B cell (primary cell): ENCODE measurements at regions not wholly inside any gene's neighbourhood (a gene's known extent, or its start where the extent isn't known, plus 50 kb on each side); places are given as distances from the start of the nearest gene placed in this dataset.

ENCODE experiments used
- ATAC-seq: fragments of 200-7000 bp; cut with Tn5 transposase; one replicate; pipeline ENCODE4 v1.10.0; 2021; ENCODE audit warnings: low read depth, mild to moderate bottlenecking, moderate number of reproducible peaks, moderate library complexity
- CTCF ChIA-PET: fragments of 350-600 bp; sonication (Branson Sonifier 250); formaldehyde crosslinking; loops from one replicate; lab custom pipeline; 2021; ENCODE audit warnings: antibody characterized with exemption, inconsistent platforms; lab: Charles Lee
- POLR2A ChIA-PET: fragments of 350-600 bp; sonication (Branson Sonifier 250); formaldehyde crosslinking; loops from one replicate; lab custom pipeline; 2021; ENCODE audit warnings: antibody characterized with exemption; lab: Charles Lee
- DNase-seq: peaks from one replicate; pipeline ENCODE4 v3.0.0; 2013
- H2AFZ ChIP-seq: 2 replicates; pipeline ENCODE4 v1.6.1; 2012; ENCODE audit warnings: mild to moderate bottlenecking, low read depth, low read length; ENCODE audit not compliant: insufficient read depth, poor library complexity, severe bottlenecking
- H3K27ac ChIP-seq, 2 donors: 1 replicate in 1 of 2; 2 replicates in 1 of 2; pipeline ENCODE4 v1.5.1; 2012 to 2013; ENCODE audit warnings: low read length in 2 of 2, mild to moderate bottlenecking in 2 of 2, moderate library complexity in 1 of 2
- H3K27me3 ChIP-seq, 4 experiments: fragments of 200-600 bp in 1 of 4; sonication (generic) in 1 of 4; replicated peaks in 1 of 4; 1 replicate in 2 of 4; 2 replicates in 2 of 4; pipeline versions ENCODE4 v1.6.1 to v1.7.0; 2013 to 2016; ENCODE audit warnings: low read length in 3 of 4, mild to moderate bottlenecking in 2 of 4, mixed read lengths in 1 of 4, moderate library complexity in 1 of 4; ENCODE audit not compliant: insufficient read depth in 4 of 4, control insufficient read depth in 3 of 4; ENCODE audit errors: control extremely low read depth in 1 of 4
- H3K36me3 ChIP-seq, 2 experiments: replicated peaks in 1 of 2; 1 replicate in 1 of 2; 2 replicates in 1 of 2; pipeline versions ENCODE4 v1.6.1 to v1.7.1; 2013; ENCODE audit warnings: low read length in 1 of 2; ENCODE audit not compliant: insufficient read depth in 2 of 2, control insufficient read depth in 1 of 2; ENCODE audit errors: control extremely low read depth in 1 of 2, extremely low read depth in 1 of 2
- H3K4me1 ChIP-seq, 2 donors: fragments of 200-600 bp in 1 of 2; sonication (generic) in 1 of 2; 1 replicate in 1 of 2; 2 replicates in 1 of 2; pipeline versions ENCODE4 v1.5.1 to v1.6.1; 2013 to 2017; ENCODE audit warnings: low read length in 2 of 2; ENCODE audit not compliant: control insufficient read depth in 2 of 2, insufficient read depth in 2 of 2
- H3K4me2 ChIP-seq: replicated peaks from 2 replicates; pipeline ENCODE3; 2012; ENCODE audit warnings: mild to moderate bottlenecking, low read depth, low read length; ENCODE audit not compliant: poor library complexity, severe bottlenecking
- H3K4me3 ChIP-seq, 5 experiments: fragments of 200-600 bp in 1 of 5; sonication (generic) in 1 of 5; 1 replicate in 3 of 5; 2 replicates in 2 of 5; pipeline versions ENCODE4 v1.5.1 to v1.7.0; 2011 to 2016; ENCODE audit warnings: low read length in 4 of 5, mild to moderate bottlenecking in 4 of 5, low read depth in 2 of 5, control low read depth in 1 of 5, moderate library complexity in 1 of 5; ENCODE audit not compliant: insufficient read depth in 1 of 5; ENCODE audit errors: control extremely low read depth in 1 of 5, extremely low read depth in 1 of 5
- H3K79me2 ChIP-seq: fragments of 200-600 bp; sonication (generic); one replicate; pipeline ENCODE4 v1.6.0; 2016; ENCODE audit warnings: low read length; ENCODE audit not compliant: control insufficient read depth, insufficient read depth
- H3K9ac ChIP-seq: fragments of 200-600 bp; sonication (generic); 2 replicates; pipeline ENCODE4 v1.6.1; 2017; ENCODE audit warnings: mild to moderate bottlenecking, low read length, moderate library complexity
- H3K9me3 ChIP-seq, 3 donors: one replicate each; pipeline versions ENCODE4 v1.6.1 to v1.7.1; 2013; ENCODE audit warnings: low read length in 2 of 3; ENCODE audit not compliant: control insufficient read depth in 2 of 3, insufficient read depth in 1 of 3; ENCODE audit errors: control extremely low read depth in 1 of 3
- H4K20me1 ChIP-seq: 2 replicates; pipeline ENCODE4 v1.6.0; 2012; ENCODE audit warnings: mild to moderate bottlenecking, low read length; ENCODE audit not compliant: insufficient read depth, control insufficient read depth, poor library complexity, severe bottlenecking
- H3K27ac Mint-ChIP-seq: one replicate; pipeline ENCODE4 v1.8.0; 2021; ENCODE audit warnings: mixed read lengths
- H3K27me3 Mint-ChIP-seq: one replicate; pipeline ENCODE4 v1.8.0; 2021; ENCODE audit warnings: mixed read lengths
- H3K4me1 Mint-ChIP-seq: one replicate; pipeline ENCODE4 v1.8.0; 2021; ENCODE audit warnings: mixed read lengths
- H3K4me3 Mint-ChIP-seq: one replicate; pipeline ENCODE4 v1.8.0; 2021; ENCODE audit warnings: mixed read lengths
- H3K9me3 Mint-ChIP-seq: one replicate; pipeline ENCODE4 v1.8.0; 2022; ENCODE audit warnings: mixed read lengths; ENCODE audit not compliant: insufficient read depth
- CTCF ChIP-seq: fragments of 200-600 bp; IDR thresholded peaks from one replicate; pipeline ENCODE4 v1.8.0; 2022; ENCODE audit warnings: antibody characterized with exemption, mild to moderate bottlenecking
- EZH2 ChIP-seq: IDR thresholded peaks from 2 replicates; pipeline ENCODE4 v1.6.1; 2012; ENCODE audit warnings: borderline replicate concordance, low read depth, mild to moderate bottlenecking, moderate library complexity, low read length; ENCODE audit not compliant: insufficient read depth, poor library complexity, severe bottlenecking
- WGBS: methylation state at CpG from one replicate; pipeline ENCODE4 v1.1.5; 2013; ENCODE audit warnings: missing lambda C conversion rate; ENCODE audit not compliant: insufficient coverage; 5-methylcytosine and 5-hydroxymethylcytosine counted together
- intact Hi-C: fragments of 100-400 bp; cut with micrococcal nuclease; formaldehyde crosslinking; loops from one replicate; pipeline ENCODE4 v1.10.0; 2022

- intact Hi-C loops = no loop called here
- Histone ChIP-seq H3K9me3 (no peaks in the 10 kb centered on the region), H3K4me2 (no peak overlapping the region), H4K20me1 (no peaks in the 10 kb centered on the region), H3K79me2 (no peaks in the 10 kb centered on the region), H3K36me3 (no peaks in the 10 kb centered on the region), H3K27ac (no peak overlapping the region), H3K4me1 (no peaks in the 10 kb centered on the region), H2AFZ (no peak overlapping the region), H3K27me3 (no peaks in the 10 kb centered on the region), H3K9ac (no peak overlapping the region), H3K4me3 (no peak overlapping the region)
- no peak for ATAC-seq
- Mint-ChIP-seq H3K27ac (no peak overlapping the region), H3K9me3 (no peaks in the 10 kb centered on the region), H3K4me3 (no peak overlapping the region), H3K4me1 (no peaks in the 10 kb centered on the region), H3K27me3 (peaks cover 12% of the 10 kb centered on the region)
- CTCF ChIA-PET = no interaction called here
- TF ChIP-seq CTCF (no peak), EZH2 (no peak)
- no peak for DNase-seq
- 92% methylated on average over 2 of the region's 5 CpGs for WGBS
- POLR2A ChIA-PET = no interaction called here
Observed at GRCh38 chr7:24119852-24120251, 164.1 kb upstream of the NPY start.

GRCh38 chr7:24123076-24123475 lies 160.9 kb upstream of the NPY start:
- Histone ChIP-seq H3K4me3 (no peak overlapping the region), H3K79me2 (no peaks in the 10 kb centered on the region), H4K20me1 (no peaks in the 10 kb centered on the region), H3K27me3 (no peaks in the 10 kb centered on the region), H3K4me2 (no peak overlapping the region), H3K9me3 (no peaks in the 10 kb centered on the region), H3K27ac (no peak overlapping the region), H3K4me1 (no peaks in the 10 kb centered on the region), H3K9ac (no peak overlapping the region), H2AFZ (no peak overlapping the region), H3K36me3 (no peaks in the 10 kb centered on the region)
- ChIA-PET CTCF (no interaction called here), POLR2A (no interaction called here)
- TF ChIP-seq CTCF (no peak), EZH2 (no peak)
- ATAC-seq (no peak), DNase-seq (no peak)
- Mint-ChIP-seq H3K9me3 (no peaks in the 10 kb centered on the region), H3K27ac (no peak overlapping the region), H3K27me3 (peaks cover 18% of the 10 kb centered on the region), H3K4me1 (no peaks in the 10 kb centered on the region), H3K4me3 (no peak overlapping the region)
- intact Hi-C loops = no loop called here
